ENCODE measurements at regions not wholly inside any gene's neighbourhood (a gene's known extent, or its start where the extent isn't known, plus 50 kb on each side); places are given as distances from the start of the nearest gene placed in this dataset.

GRCh38 chr11:104803776-104804175 lies 94.5 kb downstream of the CASP12 start:
- no peaks in the 10 kb centered on the region for H3K9me3 ChIP-seq
- H3K4me3 ChIP-seq (replicated peaks in 1 of 3): no peak overlapping the region
- intact Hi-C loops (cut with DNase I): no loop called here
- no peaks in the 10 kb centered on the region for H3K4me1 ChIP-seq
- no peaks in the 10 kb centered on the region for H3K27me3 ChIP-seq
- TF ChIP-seq CTCF (IDR thresholded peaks at IDR 0.05): no peak
- no peak for TF ChIP-seq POLR2A (IDR thresholded peaks at IDR 0.05)
- H3K27ac ChIP-seq: no peak overlapping the region
- no peaks in the 10 kb centered on the region for H3K36me3 ChIP-seq
- no peak for DNase-seq
- WGBS, 2 donors: 69 to 73% methylated on average over 2 of the region's 2 CpGs

- intact Hi-C loops (cut with DNase I): no loop called here
- Histone ChIP-seq H3K27me3 (no peaks in the 10 kb centered on the region), H3K27ac (no peak overlapping the region), H3K9me3 (no peaks in the 10 kb centered on the region), H3K4me1 (no peaks in the 10 kb centered on the region), H3K4me3 (replicated peaks in 1 of 3) (no peak overlapping the region), H3K36me3 (no peaks in the 10 kb centered on the region)
- no peak for TF ChIP-seq CTCF (IDR thresholded peaks at IDR 0.05)
- no peak for TF ChIP-seq POLR2A (IDR thresholded peaks at IDR 0.05)
- DNase-seq: no peak
- 90 to 96% methylated on average over 1 of the region's 1 CpG for WGBS, 2 donors
These were observed 99.0 kb downstream of the CASP12 start for GRCh38 chr11:104799251-104799650.

GRCh38 chr11:104798789-104799188 lies 99.5 kb downstream of the CASP12 start:
- H3K9me3 ChIP-seq: no peaks in the 10 kb centered on the region
- no peaks in the 10 kb centered on the region for H3K36me3 ChIP-seq
- no peaks in the 10 kb centered on the region for H3K4me1 ChIP-seq
- no peak overlapping the region for H3K4me3 ChIP-seq (replicated peaks in 1 of 3)
- intact Hi-C loops (cut with DNase I): no loop called here
- DNase-seq: no peak
- no peak for TF ChIP-seq CTCF (IDR thresholded peaks at IDR 0.05)
- TF ChIP-seq POLR2A (IDR thresholded peaks at IDR 0.05): no peak
- no peaks in the 10 kb centered on the region for H3K27me3 ChIP-seq
- H3K27ac ChIP-seq: no peak overlapping the region
- 56 to 63% methylated on average over 1 of the region's 1 CpG for WGBS, 2 donors

GRCh38 chr11:104796301-104796700 lies 102.0 kb downstream of the CASP12 start:
- Histone ChIP-seq H3K27me3 (no peaks in the 10 kb centered on the region), H3K4me1 (no peaks in the 10 kb centered on the region), H3K27ac (no peak overlapping the region), H3K4me3 (replicated peaks in 1 of 3) (no peak overlapping the region), H3K36me3 (no peaks in the 10 kb centered on the region), H3K9me3 (no peaks in the 10 kb centered on the region)
- no peak for TF ChIP-seq POLR2A (IDR thresholded peaks at IDR 0.05)
- no peak for TF ChIP-seq CTCF (IDR thresholded peaks at IDR 0.05)
- DNase-seq: no peak
- intact Hi-C loops (cut with DNase I): no loop called here

- Histone ChIP-seq H3K27ac (no peak overlapping the region), H3K36me3 (no peaks in the 10 kb centered on the region), H3K9me3 (no peaks in the 10 kb centered on the region), H3K4me3 (replicated peaks in 1 of 3) (no peak overlapping the region), H3K27me3 (no peaks in the 10 kb centered on the region), H3K4me1 (no peaks in the 10 kb centered on the region)
- intact Hi-C loops (cut with DNase I): no loop called here
- TF ChIP-seq CTCF (IDR thresholded peaks at IDR 0.05) (no peak), POLR2A (IDR thresholded peaks at IDR 0.05) (no peak)
- DNase-seq: no peak
- 89 to 93% methylated on average over 5 of the region's 5 CpGs for WGBS, 2 donors
These were observed 102.6 kb downstream of the CASP12 start for GRCh38 chr11:104795501-104796213.
